Colonic mucosa (tissue), 4 donors: ENCODE measurements at regions not wholly inside any gene's neighbourhood (a gene's known extent, or its start where the extent isn't known, plus 50 kb on each side); places are given as distances from the start of the nearest gene placed in this dataset.

Experiments used
- DNase-seq: peaks from one replicate; pipeline ENCODE4 v3.0.0-alpha.2; 2020
- H3K27ac ChIP-seq: fragments of 200-600 bp; one replicate; pipeline ENCODE4 v1.8.0; 2021
- H3K27me3 ChIP-seq: fragments of 200-600 bp; one replicate; pipeline ENCODE4 v1.8.0; 2021
- H3K36me3 ChIP-seq: fragments of 200-600 bp; one replicate; pipeline ENCODE4 v1.8.0; 2021
- H3K4me1 ChIP-seq: fragments of 200-600 bp; one replicate; pipeline ENCODE4 v1.8.0; 2021; ENCODE audit warnings: mild to moderate bottlenecking
- H3K4me3 ChIP-seq: fragments of 200-600 bp; one replicate; pipeline ENCODE4 v1.8.0; 2021
- H3K9ac ChIP-seq, 2 donors: one replicate each; pipeline ENCODE4 v1.7.0; 2013; ENCODE audit warnings: control low read depth in 2 of 2, low read depth in 2 of 2, low read length in 2 of 2
- H3K9me3 ChIP-seq: fragments of 200-600 bp; one replicate; pipeline ENCODE4 v1.8.0; 2021
- CTCF ChIP-seq: fragments of 200-600 bp; IDR thresholded peaks from one replicate; pipeline ENCODE4 v1.8.0; 2022; ENCODE audit warnings: antibody characterized with exemption, mild to moderate bottlenecking
- intact Hi-C: fragments of 100-400 bp; cut with DNase I; formaldehyde crosslinking; loops from one replicate; pipeline ENCODE4 v1.14.1; 2022
- donor health status: healthy.
- donor health status: DM: no; HTN: no; CAD: no.
- donor health status: DM: no; HTN: no; CAD: no.

DNA sequence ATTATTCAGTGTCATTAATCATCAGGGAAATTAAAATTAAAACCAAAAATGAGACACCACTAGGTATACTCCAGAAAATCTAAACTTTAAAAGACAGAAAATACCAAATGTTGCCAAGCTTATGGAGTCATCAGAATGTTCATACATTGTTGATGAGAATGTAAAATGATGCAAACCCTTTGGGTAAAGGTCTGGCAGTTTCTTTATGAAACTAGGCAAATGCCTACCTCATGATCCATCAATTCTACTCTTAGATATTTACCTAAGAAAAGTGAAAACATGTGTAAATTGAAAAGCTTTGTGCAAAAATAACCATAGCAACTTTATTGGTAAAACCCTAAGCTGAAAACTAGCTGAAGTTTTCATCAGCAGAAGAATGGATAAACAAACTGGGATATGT lies 329.5 kb upstream of the MEOX2 start:
- no peaks in the 10 kb centered on the region for H3K36me3 ChIP-seq
- no peak overlapping the region for H3K9ac ChIP-seq
- H3K4me3 ChIP-seq: no peak overlapping the region
- no peaks in the 10 kb centered on the region for H3K27me3 ChIP-seq
- intact Hi-C loops: no loop called here
- H3K4me1 ChIP-seq: no peaks in the 10 kb centered on the region
- DNase-seq: no peak
- no peak for TF ChIP-seq CTCF
- H3K27ac ChIP-seq: no peak overlapping the region
- no peaks in the 10 kb centered on the region for H3K9me3 ChIP-seq

DNA sequence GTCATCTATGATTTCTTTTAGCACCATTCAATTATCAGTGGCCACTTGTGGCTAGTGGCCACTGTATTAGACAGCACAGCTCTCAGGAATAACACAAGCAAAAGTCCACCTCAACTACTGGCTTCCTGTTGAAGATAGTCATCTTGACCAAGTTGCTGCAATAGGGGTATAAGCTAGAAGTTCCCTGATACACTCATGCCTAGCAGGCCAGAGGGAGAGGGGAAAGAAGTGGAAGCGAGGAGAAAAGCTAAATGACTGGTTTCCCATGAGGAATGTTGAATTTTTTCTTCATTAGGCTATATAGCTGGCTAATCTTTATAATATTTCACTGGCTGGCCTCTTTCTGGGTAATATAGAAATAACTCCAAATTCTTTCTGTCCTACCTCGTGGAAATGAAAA lies 327.5 kb upstream of the MEOX2 start:
- H3K27ac ChIP-seq: no peak overlapping the region
- H3K4me3 ChIP-seq: no peak overlapping the region
- DNase-seq: no peak
- H3K9ac ChIP-seq: no peak overlapping the region
- H3K27me3 ChIP-seq: no peaks in the 10 kb centered on the region
- H3K4me1 ChIP-seq: no peaks in the 10 kb centered on the region
- no peaks in the 10 kb centered on the region for H3K36me3 ChIP-seq
- intact Hi-C loops: no loop called here
- no peaks in the 10 kb centered on the region for H3K9me3 ChIP-seq
- TF ChIP-seq CTCF: no peak

DNA sequence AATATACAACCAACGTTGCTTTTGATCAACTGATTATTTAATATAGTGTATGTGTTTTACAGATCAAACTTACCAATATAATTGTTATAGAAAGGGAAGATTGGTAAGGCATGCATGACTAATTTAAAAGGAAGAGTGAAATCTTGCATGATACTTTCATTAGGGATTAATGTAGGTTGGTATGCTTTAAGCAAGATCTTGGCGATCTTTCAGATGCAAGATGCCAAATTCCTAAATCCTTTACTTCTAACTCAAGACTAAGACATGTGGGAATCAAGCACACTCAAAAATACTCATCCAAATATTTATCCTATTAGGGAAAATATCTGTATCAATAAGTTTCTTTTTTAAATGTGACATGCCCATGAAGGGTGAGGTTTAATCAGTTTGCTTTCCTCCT lies 321.4 kb upstream of the MEOX2 start:
- H3K9ac ChIP-seq: no peak overlapping the region

DNA sequence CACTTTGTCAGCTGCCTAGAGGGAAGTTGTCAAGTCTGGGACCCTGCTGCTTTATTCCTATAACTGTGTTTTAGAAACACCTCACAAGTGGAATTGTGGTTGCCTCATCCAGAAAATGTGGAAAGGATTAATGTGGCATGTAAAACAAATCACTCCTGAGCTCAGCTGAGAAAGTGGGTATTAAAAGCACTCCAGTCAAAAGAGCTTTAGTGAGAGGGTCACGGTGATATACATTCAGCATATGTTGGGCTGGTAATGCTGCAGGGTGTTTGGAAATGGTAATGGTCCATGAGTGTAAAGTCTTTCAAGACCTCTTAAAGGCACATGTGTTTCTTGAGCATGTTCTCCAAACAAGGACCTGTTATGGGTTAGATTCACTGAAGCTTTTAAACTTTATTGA lies 318.2 kb upstream of the MEOX2 start:
- H3K36me3 ChIP-seq: no peaks in the 10 kb centered on the region
- no peak overlapping the region for H3K9ac ChIP-seq
- DNase-seq: no peak
- H3K4me3 ChIP-seq: no peak overlapping the region
- TF ChIP-seq CTCF: no peak
- no peaks in the 10 kb centered on the region for H3K27me3 ChIP-seq
- H3K27ac ChIP-seq: no peak overlapping the region
- no peaks in the 10 kb centered on the region for H3K4me1 ChIP-seq
- intact Hi-C loops: no loop called here
- H3K9me3 ChIP-seq: no peaks in the 10 kb centered on the region

More for the DNA sequence above, 321.4 kb upstream of the MEOX2 start:
- no peaks in the 10 kb centered on the region for H3K4me1 ChIP-seq
- intact Hi-C loops: no loop called here
- no peaks in the 10 kb centered on the region for H3K27me3 ChIP-seq
- TF ChIP-seq CTCF: no peak
- no peaks in the 10 kb centered on the region for H3K9me3 ChIP-seq
- no peak overlapping the region for H3K4me3 ChIP-seq
- DNase-seq: no peak
- no peaks in the 10 kb centered on the region for H3K36me3 ChIP-seq
- H3K27ac ChIP-seq: no peak overlapping the region

DNA sequence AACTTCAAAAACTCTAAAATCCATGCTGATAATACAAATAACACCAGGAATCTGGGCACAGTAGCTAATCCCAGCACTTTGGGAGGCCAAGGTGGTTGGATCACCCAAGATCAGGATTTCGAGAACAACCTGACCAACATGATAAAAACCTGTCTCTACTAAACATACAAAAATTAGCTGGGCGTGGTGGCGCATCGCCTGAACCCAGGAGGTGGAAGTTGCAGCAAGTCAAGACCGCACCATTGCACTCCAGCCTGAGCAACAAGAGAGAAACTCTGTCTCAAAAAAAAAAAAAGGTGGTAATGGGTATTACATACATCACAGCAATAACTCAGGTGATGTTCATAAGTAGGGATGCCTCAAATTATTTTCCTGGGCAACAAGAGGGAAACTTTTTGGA lies 315.0 kb upstream of the MEOX2 start:
- DNase-seq: no peak
- H3K27me3 ChIP-seq: no peaks in the 10 kb centered on the region
- TF ChIP-seq CTCF: no peak

GRCh38 chr7:15998617-15999016 lies 312.1 kb upstream of the MEOX2 start:
- no peaks in the 10 kb centered on the region for H3K4me1 ChIP-seq
- no peak overlapping the region for H3K4me3 ChIP-seq
- no peaks in the 10 kb centered on the region for H3K9me3 ChIP-seq
- intact Hi-C loops: no loop called here
- no peak for TF ChIP-seq CTCF
- H3K9ac ChIP-seq: no peak overlapping the region
- DNase-seq: no peak
- no peak overlapping the region for H3K27ac ChIP-seq
- no peaks in the 10 kb centered on the region for H3K27me3 ChIP-seq
- no peaks in the 10 kb centered on the region for H3K36me3 ChIP-seq

More for the DNA sequence above, 315.0 kb upstream of the MEOX2 start:
- no peak overlapping the region for H3K27ac ChIP-seq
- H3K36me3 ChIP-seq: no peaks in the 10 kb centered on the region
- no peaks in the 10 kb centered on the region for H3K4me1 ChIP-seq
- no peak overlapping the region for H3K4me3 ChIP-seq
- no peak overlapping the region for H3K9ac ChIP-seq
- H3K9me3 ChIP-seq: no peaks in the 10 kb centered on the region
- intact Hi-C loops: no loop called here
